CD4-positive, alpha-beta T cell (primary cell): ENCODE measurements at regions not wholly inside any gene's neighbourhood (a gene's known extent, or its start where the extent isn't known, plus 50 kb on each side); places are given as distances from the start of the nearest gene placed in this dataset.

Source experiments
- ATAC-seq: fragments of 200-7000 bp; cut with Tn5 transposase; one replicate; pipeline ENCODE4 v1.10.0; 2022; ENCODE audit warnings: mild to moderate bottlenecking; ENCODE audit not compliant: poor library complexity
- CTCF ChIA-PET: fragments of 350-600 bp; sonication (Branson Sonifier 250); formaldehyde crosslinking; loops from one replicate; lab custom pipeline; 2021; ENCODE audit warnings: antibody characterized with exemption, inconsistent platforms; lab: Charles Lee
- POLR2A ChIA-PET: fragments of 350-600 bp; sonication (Branson Sonifier 250); formaldehyde crosslinking; loops from one replicate; lab custom pipeline; 2021; ENCODE audit warnings: antibody characterized with exemption, inconsistent platforms; lab: Charles Lee
- DNase-seq, 14 experiments: peaks; one replicate each; pipeline ENCODE4 v3.0.0-alpha.2; 2013 to 2020; ENCODE audit warnings: mixed read lengths in 2 of 14
- H3K27ac ChIP-seq, 2 donors: one replicate each; pipeline versions ENCODE4 v1.5.1 to v1.7.0; 2013; ENCODE audit warnings: low read length in 2 of 2, low read depth in 1 of 2, mild to moderate bottlenecking in 1 of 2
- H3K27me3 ChIP-seq, 2 experiments: 1 replicate in 1 of 2; 2 replicates in 1 of 2; pipeline versions ENCODE4 v1.6.1 to v1.7.0; 2013; ENCODE audit warnings: low read length in 2 of 2, control low read depth in 1 of 2, mild to moderate bottlenecking in 1 of 2, moderate library complexity in 1 of 2; ENCODE audit not compliant: insufficient read depth in 2 of 2, control insufficient read depth in 1 of 2
- H3K36me3 ChIP-seq: one replicate; pipeline ENCODE4 v1.6.1; 2013; ENCODE audit warnings: low read length, control low read depth; ENCODE audit not compliant: insufficient read depth
- H3K4me1 ChIP-seq: one replicate; pipeline ENCODE4 v1.6.1; 2013; ENCODE audit warnings: low read length, control low read depth; ENCODE audit not compliant: insufficient read depth
- H3K4me3 ChIP-seq: one replicate; pipeline ENCODE4 v1.5.1; 2013; ENCODE audit warnings: mild to moderate bottlenecking, low read length, moderate library complexity
- H3K9me3 ChIP-seq, 2 experiments: 1 replicate in 1 of 2; 2 replicates in 1 of 2; pipeline versions ENCODE4 v1.6.1 to v1.7.0; 2013; ENCODE audit warnings: low read length in 2 of 2, mild to moderate bottlenecking in 2 of 2, control low read depth in 1 of 2, moderate library complexity in 1 of 2; ENCODE audit not compliant: control insufficient read depth in 1 of 2, insufficient read depth in 1 of 2
- H3K27ac Mint-ChIP-seq: one replicate; pipeline ENCODE4 v1.8.0; 2020; ENCODE audit warnings: mixed read lengths
- H3K27me3 Mint-ChIP-seq: one replicate; pipeline ENCODE4 v1.8.0; 2021; ENCODE audit warnings: mixed read lengths
- H3K36me3 Mint-ChIP-seq: one replicate; pipeline ENCODE4 v1.8.0; 2021; ENCODE audit warnings: low read depth, mixed read lengths
- H3K4me1 Mint-ChIP-seq: one replicate; pipeline ENCODE4 v1.8.0; 2021; ENCODE audit warnings: low read depth, mixed read lengths
- H3K4me3 Mint-ChIP-seq: one replicate; pipeline ENCODE4 v1.8.0; 2020; ENCODE audit warnings: mild to moderate bottlenecking, mixed read lengths
- H3K9me3 Mint-ChIP-seq: one replicate; pipeline ENCODE4 v1.8.0; 2020; ENCODE audit warnings: mixed read lengths
- CTCF ChIP-seq: fragments of 200-600 bp; IDR thresholded peaks from one replicate; pipeline ENCODE4 v1.8.0; 2022; ENCODE audit warnings: antibody characterized with exemption, mild to moderate bottlenecking
- intact Hi-C, 2 experiments: fragments of 100-400 bp; cut with DNase I in 1 of 2; cut with micrococcal nuclease in 1 of 2; formaldehyde crosslinking; loops; one replicate each; pipeline versions ENCODE4 v1.15.1 to v1.9.0; 2023 to 2025; cut with DNase I, micrococcal nuclease

- ATAC-seq: no peak
- DNase-seq: no peak
- Histone ChIP-seq H3K4me3 (no peak overlapping the region), H3K36me3 (no peaks in the 10 kb centered on the region), H3K9me3 (no peaks in the 10 kb centered on the region), H3K27ac (no peak overlapping the region), H3K4me1 (no peaks in the 10 kb centered on the region), H3K27me3 (no peaks in the 10 kb centered on the region)
- no peak overlapping the region for H3K27ac Mint-ChIP-seq
- intact Hi-C loops: no loop called here
- ChIA-PET CTCF (no interaction called here), POLR2A (no interaction called here)
- no peaks in the 10 kb centered on the region for H3K4me1 Mint-ChIP-seq
- H3K27me3 Mint-ChIP-seq: peaks cover 25% of the 10 kb centered on the region
- TF ChIP-seq CTCF: no peak
- H3K4me3 Mint-ChIP-seq: no peak overlapping the region
- H3K9me3 Mint-ChIP-seq: no peaks in the 10 kb centered on the region
- H3K36me3 Mint-ChIP-seq: no peaks in the 10 kb centered on the region
These were observed 80.7 kb upstream of the WDR11 start for GRCh38 chr10:120770496-120770895.

- H3K27ac ChIP-seq: no peak overlapping the region
- POLR2A ChIA-PET: no interaction called here
- H3K9me3 Mint-ChIP-seq: no peaks in the 10 kb centered on the region
These were observed 74.7 kb upstream of the WDR11 start for GRCh38 chr10:120776442-120776841.

GRCh38 chr10:120782336-120782735, 68.8 kb upstream of the WDR11 start:
- Mint-ChIP-seq H3K4me3 (no peak overlapping the region), H3K9me3 (no peaks in the 10 kb centered on the region), H3K4me1 (no peaks in the 10 kb centered on the region), H3K36me3 (no peaks in the 10 kb centered on the region), H3K27ac (no peak overlapping the region), H3K27me3 (no peaks in the 10 kb centered on the region)
- Histone ChIP-seq H3K27me3 (no peaks in the 10 kb centered on the region), H3K27ac (no peak overlapping the region), H3K4me1 (no peaks in the 10 kb centered on the region), H3K4me3 (no peak overlapping the region), H3K9me3 (no peaks in the 10 kb centered on the region), H3K36me3 (no peaks in the 10 kb centered on the region)
- ATAC-seq (no peak), DNase-seq (no peak)
- intact Hi-C loops: no loop called here
- ChIA-PET CTCF (no interaction called here), POLR2A (no interaction called here)
- TF ChIP-seq CTCF: no peak

More at GRCh38 chr10:120776442-120776841, 74.7 kb upstream of the WDR11 start:
- Mint-ChIP-seq H3K36me3 (no peaks in the 10 kb centered on the region), H3K27ac (no peak overlapping the region), H3K4me1 (no peaks in the 10 kb centered on the region), H3K27me3 (peaks cover 3% of the 10 kb centered on the region), H3K4me3 (no peak overlapping the region)
- no peak for ATAC-seq
- TF ChIP-seq CTCF: no peak
- Histone ChIP-seq H3K4me3 (no peak overlapping the region), H3K9me3 (no peaks in the 10 kb centered on the region), H3K36me3 (no peaks in the 10 kb centered on the region), H3K27me3 (no peaks in the 10 kb centered on the region), H3K4me1 (no peaks in the 10 kb centered on the region)
- CTCF ChIA-PET: no interaction called here
- DNase-seq: no peak
- intact Hi-C loops: no loop called here
